NB4 (cell line): ENCODE measurements at regions not wholly inside any gene's neighbourhood (a gene's known extent, or its start where the extent isn't known, plus 50 kb on each side); places are given as distances from the start of the nearest gene placed in this dataset.

Experiments used
- DNase-seq: peaks from one replicate; pipeline ENCODE4 v3.0.0; 2010; ENCODE audit warnings: low read depth
- H3K4me3 ChIP-seq: one replicate; pipeline ENCODE4 v1.5.1; 2011; ENCODE audit warnings: mild to moderate bottlenecking, low read depth, low read length, moderate library complexity
- CTCF ChIP-seq: IDR thresholded peaks from one replicate; pipeline ENCODE4 v1.5.1; 2012; ENCODE audit warnings: low read depth, low read length
- MAX ChIP-seq: IDR thresholded peaks from 2 replicates; pipeline ENCODE4 v1.6.1; 2011; ENCODE audit warnings: low read depth, low read length
- MYC ChIP-seq: IDR thresholded peaks from 2 replicates; pipeline ENCODE4 v1.6.1; 2011; ENCODE audit warnings: low read depth, low read length
- POLR2A ChIP-seq: IDR thresholded peaks from 2 replicates; pipeline ENCODE4 v1.6.1; 2011; ENCODE audit warnings: mild to moderate bottlenecking; ENCODE audit not compliant: insufficient read length; ENCODE audit errors: extremely low read depth

GRCh38 chr4:13032936-13033335, 451.2 kb downstream of the RAB28 start:
- no peak for DNase-seq
- TF ChIP-seq POLR2A, result no peak
- no peak for TF ChIP-seq CTCF
- TF ChIP-seq MYC, result no peak
- no peak for TF ChIP-seq MAX
- no peak overlapping the region for H3K4me3 ChIP-seq

- DNase-seq, result no peak
- TF ChIP-seq POLR2A, result no peak
- no peak for TF ChIP-seq CTCF
- TF ChIP-seq MYC, result no peak
- no peak for TF ChIP-seq MAX
- no peak overlapping the region for H3K4me3 ChIP-seq
These were observed 459.7 kb downstream of the RAB28 start for GRCh38 chr4:13024147-13025105.

GRCh38 chr4:13007802-13008470, 476.2 kb downstream of the RAB28 start:
- TF ChIP-seq POLR2A (no peak), MAX (no peak), MYC (no peak), CTCF (no peak)
- no peak for DNase-seq
- H3K4me3 ChIP-seq, result no peak overlapping the region

GRCh38 chr4:12993923-12994322, 490.2 kb downstream of the RAB28 start:
- no peak for DNase-seq
- no peak overlapping the region for H3K4me3 ChIP-seq
- TF ChIP-seq CTCF (no peak), MYC (no peak), MAX (no peak), POLR2A (no peak)

GRCh38 chr4:12987284-12987683, 496.9 kb downstream of the RAB28 start:
- DNase-seq, result no peak
- no peak overlapping the region for H3K4me3 ChIP-seq
- TF ChIP-seq MYC (no peak), MAX (no peak), CTCF (no peak), POLR2A (no peak)
